SK-N-SH (cell line): ENCODE measurements at regions not wholly inside any gene's neighbourhood (a gene's known extent, or its start where the extent isn't known, plus 50 kb on each side); places are given as distances from the start of the nearest gene placed in this dataset.

Experiments
- CTCF ChIA-PET: fragments of 300-600, 350-600 bp; formaldehyde crosslinking; extraction: SDS; loops from one replicate; lab custom pipeline; 2021; lab: Yijun Ruan, JAX
- POLR2A ChIA-PET: fragments of 350-600 bp; sonication (Branson Sonifier 250); formaldehyde crosslinking; extraction: SDS; loops from one replicate; lab custom pipeline; 2020; ENCODE audit warnings: antibody characterized with exemption, inconsistent platforms; lab: Yijun Ruan, JAX
- DNase-seq: peaks from one replicate; pipeline ENCODE4 v3.0.0; 2012
- H2AFZ ChIP-seq: fragments of 200-600 bp; sonication (generic); 2 replicates; pipeline ENCODE4 v1.8.1; 2016; ENCODE audit warnings: antibody characterized with exemption, mild to moderate bottlenecking, low read depth
- H3F3A ChIP-seq: fragments of 200-600 bp; sonication (generic); replicated peaks from 2 replicates; pipeline ENCODE3; 2016; ENCODE audit warnings: antibody characterized with exemption, mild to moderate bottlenecking; ENCODE audit not compliant: insufficient read depth
- H3K27ac ChIP-seq, 2 experiments: fragments of 200-500 bp in 1 of 2; fragments of 200-600 bp in 1 of 2; sonication (Bioruptor generic) in 1 of 2; sonication (generic), shearing (Covaris generic) in 1 of 2; 2 replicates each; pipeline versions ENCODE4 v1.5.1 to v1.6.1; 2014 to 2016; ENCODE audit warnings: low read depth in 2 of 2, inconsistent platforms in 1 of 2, low read length in 1 of 2, mild to moderate bottlenecking in 1 of 2, mixed read lengths in 1 of 2
- H3K27me3 ChIP-seq: fragments of 200-600 bp; sonication (generic), shearing (Covaris generic); 2 replicates; pipeline ENCODE4 v1.6.1; 2016; ENCODE audit warnings: mixed run types; ENCODE audit not compliant: insufficient read depth
- H3K36me3 ChIP-seq, 2 experiments: fragments of 200-500 bp in 1 of 2; fragments of 200-600 bp in 1 of 2; sonication (Bioruptor generic) in 1 of 2; sonication (generic) in 1 of 2; replicated peaks in 1 of 2; 2 replicates each; pipeline versions ENCODE3 to v1.5.1; 2014 to 2016; ENCODE audit warnings: low read length in 1 of 2, mild to moderate bottlenecking in 1 of 2; ENCODE audit not compliant: insufficient read depth in 2 of 2, control insufficient read depth in 1 of 2
- H3K4me1 ChIP-seq, 2 experiments: fragments of 200-500 bp in 1 of 2; fragments of 200-600 bp in 1 of 2; sonication (Bioruptor generic) in 1 of 2; sonication (generic), shearing (Covaris generic) in 1 of 2; 2 replicates each; pipeline versions ENCODE4 v1.5.1 to v1.6.1; 2014 to 2016; ENCODE audit warnings: low read depth in 1 of 2, low read length in 1 of 2, mixed run types in 1 of 2; ENCODE audit not compliant: insufficient read depth in 2 of 2, control insufficient read depth in 1 of 2
- H3K4me2 ChIP-seq: fragments of 200-600 bp; sonication (generic), shearing (Covaris generic); 2 replicates; pipeline ENCODE4 v1.6.1; 2017; ENCODE audit warnings: mixed run types
- H3K4me3 ChIP-seq, 2 experiments: fragments of 200-500 bp in 1 of 2; fragments of 200-600 bp in 1 of 2; sonication (Bioruptor generic) in 1 of 2; sonication (generic), shearing (Covaris generic) in 1 of 2; 2 replicates each; pipeline versions ENCODE4 v1.5.1 to v1.8.1; 2014 to 2016; ENCODE audit warnings: low read depth in 2 of 2, inconsistent platforms in 1 of 2, low read length in 1 of 2, mild to moderate bottlenecking in 1 of 2, mixed read lengths in 1 of 2, moderate library complexity in 1 of 2
- H3K79me2 ChIP-seq: fragments of 200-600 bp; sonication (generic); 2 replicates; pipeline ENCODE4 v1.8.1; 2017; ENCODE audit warnings: mild to moderate bottlenecking; ENCODE audit not compliant: insufficient read depth
- H3K9ac ChIP-seq: fragments of 200-600 bp; sonication (generic); 2 replicates; pipeline ENCODE4 v1.6.1; 2017; ENCODE audit warnings: mixed run types
- H3K9me2 ChIP-seq: fragments of 200-600 bp; sonication (generic); 2 replicates; pipeline ENCODE4 v1.6.1; 2017; ENCODE audit warnings: mixed run types
- H3K9me3 ChIP-seq: fragments of 200-600 bp; sonication (generic); 2 replicates; pipeline ENCODE4 v1.6.1; 2017; ENCODE audit warnings: mixed run types, mild to moderate bottlenecking, moderate library complexity
- H4K20me1 ChIP-seq: fragments of 200-600 bp; sonication (generic); 2 replicates; pipeline ENCODE4 v1.6.1; 2017; ENCODE audit warnings: mild to moderate bottlenecking, mixed run types; ENCODE audit not compliant: insufficient read depth
- CHD2 ChIP-seq: fragments of 150-350 bp; IDR thresholded peaks from 2 replicates; pipeline ENCODE4 v1.6.1; 2018; ENCODE audit warnings: low read length; ENCODE audit not compliant: partially characterized antibody
- ELF1 ChIP-seq: IDR thresholded peaks from 2 replicates; pipeline ENCODE4 v1.4.0; 2012
- JUND ChIP-seq: IDR thresholded peaks from 2 replicates; pipeline ENCODE4 v1.4.0; 2012
- TEAD4 ChIP-seq: IDR thresholded peaks from 2 replicates; pipeline ENCODE4 v1.4.0; 2012; ENCODE audit warnings: mild to moderate bottlenecking, borderline replicate concordance; ENCODE audit not compliant: insufficient read depth
- WGBS: methylation state at CpG from one replicate; pipeline ENCODE4 v1.1.6; 2017; ENCODE audit warnings: low lambda C conversion rate; 5-methylcytosine and 5-hydroxymethylcytosine counted together
- TF ChIP-seq, protein P1 (sequence below): fragments of 200-600 bp; sonication (generic); IDR thresholded peaks from 2 replicates; pipeline ENCODE4 v1.6.1; 2017; ENCODE audit warnings: antibody characterized with exemption, mild to moderate bottlenecking, moderate library complexity
- TF ChIP-seq, protein P2 (sequence below): fragments of 150-350 bp; IDR thresholded peaks from 2 replicates; pipeline ENCODE4 v1.6.1; 2017; ENCODE audit warnings: antibody characterized with exemption, low read length, low read depth, borderline replicate concordance
- TF ChIP-seq, protein P3 (sequence below): IDR thresholded peaks from 2 replicates; pipeline ENCODE4 v1.6.1; 2012; ENCODE audit warnings: mild to moderate bottlenecking, low read depth, low read length, moderate library complexity
- TF ChIP-seq, protein P4 (sequence below): fragments of 150-350 bp; IDR thresholded peaks from 2 replicates; pipeline ENCODE4 v1.6.1; 2016; ENCODE audit warnings: mild to moderate bottlenecking, low read depth, low read length
- TF ChIP-seq, protein P5 (sequence below): IDR thresholded peaks from 2 replicates; pipeline ENCODE4 v1.4.0; 2012; ENCODE audit warnings: low read depth, borderline replicate concordance

DNA sequence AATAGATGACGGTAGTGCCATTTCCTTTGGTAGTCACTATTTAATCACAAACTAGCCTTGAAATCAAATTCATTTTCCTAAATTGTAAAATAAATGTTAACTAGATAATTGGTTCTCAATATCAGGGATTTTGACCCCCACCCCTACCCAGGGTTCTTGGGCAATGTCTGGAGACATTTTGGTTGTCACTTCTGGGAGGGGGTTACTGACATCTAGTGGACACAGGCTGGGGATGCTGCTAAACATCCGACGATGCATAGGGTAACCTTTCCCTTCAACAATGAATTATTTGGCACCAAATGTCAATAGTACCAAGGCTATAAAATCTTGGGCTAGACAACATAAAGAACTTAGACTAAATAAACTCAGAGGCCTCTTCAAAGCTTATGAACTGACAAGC, 285.8 kb upstream of the TRPC5 start (continued):
- TF ChIP-seq, protein P1, sequence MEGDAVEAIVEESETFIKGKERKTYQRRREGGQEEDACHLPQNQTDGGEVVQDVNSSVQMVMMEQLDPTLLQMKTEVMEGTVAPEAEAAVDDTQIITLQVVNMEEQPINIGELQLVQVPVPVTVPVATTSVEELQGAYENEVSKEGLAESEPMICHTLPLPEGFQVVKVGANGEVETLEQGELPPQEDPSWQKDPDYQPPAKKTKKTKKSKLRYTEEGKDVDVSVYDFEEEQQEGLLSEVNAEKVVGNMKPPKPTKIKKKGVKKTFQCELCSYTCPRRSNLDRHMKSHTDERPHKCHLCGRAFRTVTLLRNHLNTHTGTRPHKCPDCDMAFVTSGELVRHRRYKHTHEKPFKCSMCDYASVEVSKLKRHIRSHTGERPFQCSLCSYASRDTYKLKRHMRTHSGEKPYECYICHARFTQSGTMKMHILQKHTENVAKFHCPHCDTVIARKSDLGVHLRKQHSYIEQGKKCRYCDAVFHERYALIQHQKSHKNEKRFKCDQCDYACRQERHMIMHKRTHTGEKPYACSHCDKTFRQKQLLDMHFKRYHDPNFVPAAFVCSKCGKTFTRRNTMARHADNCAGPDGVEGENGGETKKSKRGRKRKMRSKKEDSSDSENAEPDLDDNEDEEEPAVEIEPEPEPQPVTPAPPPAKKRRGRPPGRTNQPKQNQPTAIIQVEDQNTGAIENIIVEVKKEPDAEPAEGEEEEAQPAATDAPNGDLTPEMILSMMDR = peak; percentile 58
- TF ChIP-seq CHD2 (no peak), TEAD4 (no peak)
- TF ChIP-seq, protein P2, sequence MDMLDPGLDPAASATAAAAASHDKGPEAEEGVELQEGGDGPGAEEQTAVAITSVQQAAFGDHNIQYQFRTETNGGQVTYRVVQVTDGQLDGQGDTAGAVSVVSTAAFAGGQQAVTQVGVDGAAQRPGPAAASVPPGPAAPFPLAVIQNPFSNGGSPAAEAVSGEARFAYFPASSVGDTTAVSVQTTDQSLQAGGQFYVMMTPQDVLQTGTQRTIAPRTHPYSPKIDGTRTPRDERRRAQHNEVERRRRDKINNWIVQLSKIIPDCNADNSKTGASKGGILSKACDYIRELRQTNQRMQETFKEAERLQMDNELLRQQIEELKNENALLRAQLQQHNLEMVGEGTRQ = no peak
- TF ChIP-seq, protein P3, sequence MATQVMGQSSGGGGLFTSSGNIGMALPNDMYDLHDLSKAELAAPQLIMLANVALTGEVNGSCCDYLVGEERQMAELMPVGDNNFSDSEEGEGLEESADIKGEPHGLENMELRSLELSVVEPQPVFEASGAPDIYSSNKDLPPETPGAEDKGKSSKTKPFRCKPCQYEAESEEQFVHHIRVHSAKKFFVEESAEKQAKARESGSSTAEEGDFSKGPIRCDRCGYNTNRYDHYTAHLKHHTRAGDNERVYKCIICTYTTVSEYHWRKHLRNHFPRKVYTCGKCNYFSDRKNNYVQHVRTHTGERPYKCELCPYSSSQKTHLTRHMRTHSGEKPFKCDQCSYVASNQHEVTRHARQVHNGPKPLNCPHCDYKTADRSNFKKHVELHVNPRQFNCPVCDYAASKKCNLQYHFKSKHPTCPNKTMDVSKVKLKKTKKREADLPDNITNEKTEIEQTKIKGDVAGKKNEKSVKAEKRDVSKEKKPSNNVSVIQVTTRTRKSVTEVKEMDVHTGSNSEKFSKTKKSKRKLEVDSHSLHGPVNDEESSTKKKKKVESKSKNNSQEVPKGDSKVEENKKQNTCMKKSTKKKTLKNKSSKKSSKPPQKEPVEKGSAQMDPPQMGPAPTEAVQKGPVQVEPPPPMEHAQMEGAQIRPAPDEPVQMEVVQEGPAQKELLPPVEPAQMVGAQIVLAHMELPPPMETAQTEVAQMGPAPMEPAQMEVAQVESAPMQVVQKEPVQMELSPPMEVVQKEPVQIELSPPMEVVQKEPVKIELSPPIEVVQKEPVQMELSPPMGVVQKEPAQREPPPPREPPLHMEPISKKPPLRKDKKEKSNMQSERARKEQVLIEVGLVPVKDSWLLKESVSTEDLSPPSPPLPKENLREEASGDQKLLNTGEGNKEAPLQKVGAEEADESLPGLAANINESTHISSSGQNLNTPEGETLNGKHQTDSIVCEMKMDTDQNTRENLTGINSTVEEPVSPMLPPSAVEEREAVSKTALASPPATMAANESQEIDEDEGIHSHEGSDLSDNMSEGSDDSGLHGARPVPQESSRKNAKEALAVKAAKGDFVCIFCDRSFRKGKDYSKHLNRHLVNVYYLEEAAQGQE = no peak

DNA sequence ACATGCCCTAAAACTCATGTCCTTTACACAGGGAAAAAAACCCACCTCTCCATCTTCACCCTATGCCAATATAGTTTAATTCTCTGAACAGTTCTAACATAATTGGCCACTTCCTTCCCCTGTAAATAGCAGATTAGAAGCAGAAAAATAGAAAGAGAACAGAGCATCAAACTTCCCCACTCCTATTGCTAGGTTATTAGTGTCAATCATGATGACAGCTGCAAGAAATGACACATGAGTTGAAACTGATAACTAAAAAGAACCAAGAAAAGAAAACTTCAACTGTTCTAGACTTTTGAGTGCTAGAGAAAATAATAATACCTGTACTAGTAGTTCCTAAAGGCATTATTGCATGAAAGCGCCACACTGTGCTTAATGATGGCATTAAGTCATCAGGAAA, 284.5 kb upstream of the TRPC5 start:
- Histone ChIP-seq H3K9me3 (no peaks in the 10 kb centered on the region), H4K20me1 (no peaks in the 10 kb centered on the region), H3K27ac (no peak overlapping the region), H2AFZ (no peak overlapping the region), H3K9ac (no peak overlapping the region), H3K4me1 (no peaks in the 10 kb centered on the region), H3K27me3 (no peaks in the 10 kb centered on the region), H3K4me3 (no peak overlapping the region), H3K4me2 (no peak overlapping the region), H3F3A (no peaks in the 10 kb centered on the region), H3K79me2 (no peaks in the 10 kb centered on the region), H3K9me2 (no peaks in the 10 kb centered on the region), H3K36me3 (no peaks in the 10 kb centered on the region)
- no peak for DNase-seq
- TF ChIP-seq ELF1 (no peak), JUND (no peak)
- TF ChIP-seq, protein P4, sequence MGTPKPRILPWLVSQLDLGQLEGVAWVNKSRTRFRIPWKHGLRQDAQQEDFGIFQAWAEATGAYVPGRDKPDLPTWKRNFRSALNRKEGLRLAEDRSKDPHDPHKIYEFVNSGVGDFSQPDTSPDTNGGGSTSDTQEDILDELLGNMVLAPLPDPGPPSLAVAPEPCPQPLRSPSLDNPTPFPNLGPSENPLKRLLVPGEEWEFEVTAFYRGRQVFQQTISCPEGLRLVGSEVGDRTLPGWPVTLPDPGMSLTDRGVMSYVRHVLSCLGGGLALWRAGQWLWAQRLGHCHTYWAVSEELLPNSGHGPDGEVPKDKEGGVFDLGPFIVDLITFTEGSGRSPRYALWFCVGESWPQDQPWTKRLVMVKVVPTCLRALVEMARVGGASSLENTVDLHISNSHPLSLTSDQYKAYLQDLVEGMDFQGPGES = no peak
- TF ChIP-seq, protein P5, sequence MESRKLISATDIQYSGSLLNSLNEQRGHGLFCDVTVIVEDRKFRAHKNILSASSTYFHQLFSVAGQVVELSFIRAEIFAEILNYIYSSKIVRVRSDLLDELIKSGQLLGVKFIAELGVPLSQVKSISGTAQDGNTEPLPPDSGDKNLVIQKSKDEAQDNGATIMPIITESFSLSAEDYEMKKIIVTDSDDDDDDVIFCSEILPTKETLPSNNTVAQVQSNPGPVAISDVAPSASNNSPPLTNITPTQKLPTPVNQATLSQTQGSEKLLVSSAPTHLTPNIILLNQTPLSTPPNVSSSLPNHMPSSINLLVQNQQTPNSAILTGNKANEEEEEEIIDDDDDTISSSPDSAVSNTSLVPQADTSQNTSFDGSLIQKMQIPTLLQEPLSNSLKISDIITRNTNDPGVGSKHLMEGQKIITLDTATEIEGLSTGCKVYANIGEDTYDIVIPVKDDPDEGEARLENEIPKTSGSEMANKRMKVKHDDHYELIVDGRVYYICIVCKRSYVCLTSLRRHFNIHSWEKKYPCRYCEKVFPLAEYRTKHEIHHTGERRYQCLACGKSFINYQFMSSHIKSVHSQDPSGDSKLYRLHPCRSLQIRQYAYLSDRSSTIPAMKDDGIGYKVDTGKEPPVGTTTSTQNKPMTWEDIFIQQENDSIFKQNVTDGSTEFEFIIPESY = no peak
- TF ChIP-seq, protein P1 = no peak
- POLR2A ChIA-PET = no interaction called here
- 38% methylated on average over 1 of the region's 1 CpG for WGBS
- CTCF ChIA-PET = no interaction called here
